Esophagus muscularis mucosa (tissue), 4 donors: ENCODE measurements at regions not wholly inside any gene's neighbourhood (a gene's known extent, or its start where the extent isn't known, plus 50 kb on each side); places are given as distances from the start of the nearest gene placed in this dataset.

Experiments
- DNase-seq: peaks from one replicate; pipeline ENCODE4 v3.0.0-alpha.2; 2017; ENCODE audit errors: extremely low spot score
- H3K27ac ChIP-seq, 4 donors: fragments of 200-600 bp; sonication (generic); replicated peaks in 1 of 4; 1 replicate in 3 of 4; 2 replicates in 1 of 4; pipeline ENCODE4 v1.5.1; 2016 to 2019; ENCODE audit warnings: mild to moderate bottlenecking in 1 of 4
- H3K27me3 ChIP-seq, 4 donors: fragments of 200-600 bp; sonication (generic); one replicate each; pipeline versions ENCODE4 v1.5.1 to v1.6.0; 2016 to 2019
- H3K36me3 ChIP-seq, 4 donors: fragments of 200-600 bp; sonication (generic); one replicate each; pipeline ENCODE4 v1.5.1; 2016 to 2019
- H3K4me1 ChIP-seq, 4 donors: fragments of 200-600 bp; sonication (generic); one replicate each; pipeline ENCODE4 v1.5.1; 2016 to 2019
- H3K4me3 ChIP-seq, 4 donors: fragments of 200-600 bp; sonication (generic); 1 replicate in 2 of 4; 2 replicates in 2 of 4; pipeline ENCODE4 v1.5.1; 2016 to 2019; ENCODE audit warnings: mild to moderate bottlenecking in 4 of 4, moderate library complexity in 1 of 4
- H3K9me3 ChIP-seq, 4 donors: fragments of 200-600 bp; sonication (generic); 1 replicate in 3 of 4; 2 replicates in 1 of 4; pipeline ENCODE4 v1.5.1; 2016 to 2019
- CTCF ChIP-seq, 3 experiments: fragments of 200-600 bp in 2 of 3; fragments of 450-650 bp in 1 of 3; sonication (generic) in 2 of 3; IDR thresholded peaks; one replicate each; pipeline ENCODE4 v1.5.1; 2017 to 2019; ENCODE audit warnings: antibody characterized with exemption in 3 of 3, mild to moderate bottlenecking in 2 of 3, moderate library complexity in 1 of 3
- EP300 ChIP-seq: sonication (generic); formaldehyde crosslinking; IDR thresholded peaks from one replicate; pipeline ENCODE4 v1.6.1; 2017; ENCODE audit warnings: antibody characterized with exemption
- POLR2A ChIP-seq: fragments of 450-650 bp; IDR thresholded peaks from one replicate; pipeline ENCODE4 v1.6.1; 2017; ENCODE audit warnings: antibody characterized with exemption, moderate library complexity, mild to moderate bottlenecking, low read depth
- POLR2AphosphoS5 ChIP-seq, 2 donors: sonication (generic); formaldehyde crosslinking; IDR thresholded peaks; one replicate each; pipeline ENCODE4 v1.6.1; 2017; ENCODE audit warnings: antibody characterized with exemption in 2 of 2
- WGBS: methylation state at CpG from one replicate; pipeline ENCODE4 v1.1.5; 2018; 5-methylcytosine and 5-hydroxymethylcytosine counted together
- intact Hi-C: fragments of 100-400 bp; cut with DNase I; formaldehyde crosslinking; loops from one replicate; pipeline ENCODE4 v1.15.1; 2023

GRCh38 chr12:73321319-73321718 lies 1049.1 kb downstream of the TRHDE start:
- WGBS: no CpG with 5 or more reads among the region's 1 CpG
- Histone ChIP-seq H3K4me3 (no peak overlapping the region), H3K27ac (no peak overlapping the region), H3K27me3 (no peaks in the 10 kb centered on the region), H3K9me3 (peaks cover 0 to 5% (median 0%) of the 10 kb centered on the region in 4 donors), H3K4me1 (peaks cover 0 to 15% (median 3%) of the 10 kb centered on the region in 4 donors), H3K36me3 (no peaks in the 10 kb centered on the region)
- intact Hi-C loops: no loop called here
- DNase-seq: no peak
- TF ChIP-seq POLR2A (no peak), EP300 (no peak), CTCF (IDR thresholded peaks at IDR 0.05) (no peak), POLR2AphosphoS5 (IDR thresholded peaks at IDR 0.05) (no peak)

- Histone ChIP-seq H3K36me3 (no peaks in the 10 kb centered on the region), H3K9me3 (peaks cover 0 to 5% (median 0%) of the 10 kb centered on the region in 4 donors), H3K27me3 (no peaks in the 10 kb centered on the region), H3K4me1 (peaks cover 0 to 10% (median 3%) of the 10 kb centered on the region in 4 donors), H3K4me3 (no peak overlapping the region), H3K27ac (no peak overlapping the region)
- WGBS: 87% methylated on average over 3 of the region's 4 CpGs
- no peak for TF ChIP-seq EP300
- no peak for TF ChIP-seq CTCF (IDR thresholded peaks at IDR 0.05)
- no peak for TF ChIP-seq POLR2A
- TF ChIP-seq POLR2AphosphoS5 (IDR thresholded peaks at IDR 0.05): no peak
- intact Hi-C loops: no loop called here
- DNase-seq: no peak
These were observed 1049.6 kb downstream of the TRHDE start for GRCh38 chr12:73321776-73322175.

- intact Hi-C loops: no loop called here
- Histone ChIP-seq H3K4me3 (no peak overlapping the region), H3K27me3 (no peaks in the 10 kb centered on the region), H3K27ac (no peak overlapping the region), H3K9me3 (no peaks in the 10 kb centered on the region), H3K4me1 (no peaks in the 10 kb centered on the region), H3K36me3 (no peaks in the 10 kb centered on the region)
- no peak for DNase-seq
- TF ChIP-seq POLR2A (no peak), POLR2AphosphoS5 (IDR thresholded peaks at IDR 0.05) (no peak), CTCF (IDR thresholded peaks at IDR 0.05) (no peak), EP300 (no peak)
- WGBS: 64% methylated on average over 2 of the region's 2 CpGs
These were observed 1058.6 kb downstream of the TRHDE start for GRCh38 chr12:73330584-73331351.

- no peak for TF ChIP-seq POLR2A
- no peak for TF ChIP-seq CTCF (IDR thresholded peaks at IDR 0.05)
- TF ChIP-seq EP300: no peak
- no peak for TF ChIP-seq POLR2AphosphoS5 (IDR thresholded peaks at IDR 0.05)
- intact Hi-C loops: no loop called here
- no peaks in the 10 kb centered on the region for H3K27me3 ChIP-seq
- DNase-seq: no peak
- no peaks in the 10 kb centered on the region for H3K36me3 ChIP-seq
- H3K9me3 ChIP-seq: no peaks in the 10 kb centered on the region
- WGBS: 61% methylated on average over 3 of the region's 3 CpGs
- H3K27ac ChIP-seq: no peak overlapping the region
- no peak overlapping the region for H3K4me3 ChIP-seq
- peaks cover 0 to 5% (median 0%) of the 10 kb centered on the region in 4 donors for H3K4me1 ChIP-seq
These were observed 1069.5 kb downstream of the TRHDE start for GRCh38 chr12:73341559-73342247.
